ENCODE measurements at regions not wholly inside any gene's neighbourhood (a gene's known extent, or its start where the extent isn't known, plus 50 kb on each side); places are given as distances from the start of the nearest gene placed in this dataset.
"Not testable (repeated sequence)": the region's sequence is repeated elsewhere in the genome, so short reads cannot be mapped to it uniquely, and the experiment has no call there.

GRCh38 chr20:48350313-48350988 is 477.3 kb downstream of the PREX1 start:
- no peak for DNase-seq

- no peak for DNase-seq
Observed at GRCh38 chr20:48349656-48350055, 478.1 kb downstream of the PREX1 start.

GRCh38 chr20:48348022-48348421 is 479.8 kb downstream of the PREX1 start:
- DNase-seq: no peak

- no peak for DNase-seq
Observed at GRCh38 chr20:48342822-48343513, 484.8 kb downstream of the PREX1 start.

- DNase-seq: no peak
Observed at GRCh38 chr20:48340883-48341281, 486.9 kb downstream of the PREX1 start.

- no peak for DNase-seq
Observed at GRCh38 chr20:48339986-48340882, 487.6 kb downstream of the PREX1 start.

- DNase-seq: no peak
Observed at GRCh38 chr20:48339190-48339985, 488.4 kb downstream of the PREX1 start.

- no peak for DNase-seq
Observed at GRCh38 chr20:48338717-48339116, 489.1 kb downstream of the PREX1 start.

GRCh38 chr20:48336597-48336996 is 491.2 kb downstream of the PREX1 start:
- no peak for DNase-seq

GRCh38 chr20:48335308-48336050 is 492.3 kb downstream of the PREX1 start:
- DNase-seq: no peak

GRCh38 chr20:48333707-48334106 is 494.1 kb downstream of the PREX1 start:
- DNase-seq: no peak

- DNase-seq: no peak
Observed at GRCh38 chr20:48332555-48332954, 495.2 kb downstream of the PREX1 start.

GRCh38 chr20:48331518-48332286 is 496.1 kb downstream of the PREX1 start:
- no peak for DNase-seq

- DNase-seq: no peak
Observed at GRCh38 chr20:48329676-48330664, 497.8 kb downstream of the PREX1 start.

GRCh38 chr20:48329031-48329615 is 498.7 kb downstream of the PREX1 start:
- no peak for DNase-seq

- DNase-seq: not testable (repeated sequence)
Observed at GRCh38 chr20:48327848-48328247, 500.0 kb downstream of the PREX1 start.

GRCh38 chr20:48326868-48327267 is 500.9 kb downstream of the PREX1 start:
- DNase-seq: no peak

- DNase-seq: no peak
Observed at GRCh38 chr20:48326434-48326691, 501.4 kb downstream of the PREX1 start.

GRCh38 chr20:48325656-48326433 is 502.0 kb downstream of the PREX1 start:
- DNase-seq: no peak
